ENCODE measurements at regions not wholly inside any gene's neighbourhood (a gene's known extent, or its start where the extent isn't known, plus 50 kb on each side); places are given as distances from the start of the nearest gene placed in this dataset.
"Not testable (repeated sequence)": the region's sequence is repeated elsewhere in the genome, so short reads cannot be mapped to it uniquely, and the experiment has no call there.

- H3K4me3 ChIP-seq (ENCODE audit: low read depth, low read length): not testable (repeated sequence)
These were observed 887.7 kb upstream of the CDH18 start for GRCh38 chr5:20875726-20876125.

GRCh38 chr5:20865892-20866291 is 877.9 kb upstream of the CDH18 start:
- H3K4me3 ChIP-seq (ENCODE audit: low read depth, low read length): not testable (repeated sequence)

DNA sequence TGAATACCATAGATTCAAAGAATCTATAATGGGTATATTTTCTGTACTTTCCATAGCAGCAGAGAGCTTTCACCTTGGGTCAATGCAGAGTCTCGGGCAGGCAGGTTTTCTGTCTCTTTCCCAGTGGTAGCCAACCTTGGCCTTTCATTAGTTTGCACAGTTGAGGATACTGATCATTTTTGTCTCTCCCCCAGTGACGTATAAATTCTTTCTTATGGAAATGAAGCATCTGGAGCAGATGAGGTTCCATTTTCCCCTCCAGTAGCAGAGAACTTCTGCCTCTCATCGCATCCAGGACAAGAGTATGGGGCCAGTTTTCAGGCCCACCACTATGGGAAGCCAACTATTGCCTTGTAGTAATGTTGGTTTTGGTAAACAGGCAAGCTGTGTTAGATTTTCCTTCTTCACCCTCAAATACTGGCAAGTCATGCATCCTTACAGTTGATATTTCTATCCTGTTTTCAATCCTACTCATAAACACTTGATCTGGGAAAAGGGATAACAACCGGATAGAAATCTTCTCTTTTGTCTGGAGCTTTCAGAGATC is 845.2 kb upstream of the CDH18 start:
- H3K4me3 ChIP-seq (ENCODE audit: low read depth, low read length): no peak overlapping the region

DNA sequence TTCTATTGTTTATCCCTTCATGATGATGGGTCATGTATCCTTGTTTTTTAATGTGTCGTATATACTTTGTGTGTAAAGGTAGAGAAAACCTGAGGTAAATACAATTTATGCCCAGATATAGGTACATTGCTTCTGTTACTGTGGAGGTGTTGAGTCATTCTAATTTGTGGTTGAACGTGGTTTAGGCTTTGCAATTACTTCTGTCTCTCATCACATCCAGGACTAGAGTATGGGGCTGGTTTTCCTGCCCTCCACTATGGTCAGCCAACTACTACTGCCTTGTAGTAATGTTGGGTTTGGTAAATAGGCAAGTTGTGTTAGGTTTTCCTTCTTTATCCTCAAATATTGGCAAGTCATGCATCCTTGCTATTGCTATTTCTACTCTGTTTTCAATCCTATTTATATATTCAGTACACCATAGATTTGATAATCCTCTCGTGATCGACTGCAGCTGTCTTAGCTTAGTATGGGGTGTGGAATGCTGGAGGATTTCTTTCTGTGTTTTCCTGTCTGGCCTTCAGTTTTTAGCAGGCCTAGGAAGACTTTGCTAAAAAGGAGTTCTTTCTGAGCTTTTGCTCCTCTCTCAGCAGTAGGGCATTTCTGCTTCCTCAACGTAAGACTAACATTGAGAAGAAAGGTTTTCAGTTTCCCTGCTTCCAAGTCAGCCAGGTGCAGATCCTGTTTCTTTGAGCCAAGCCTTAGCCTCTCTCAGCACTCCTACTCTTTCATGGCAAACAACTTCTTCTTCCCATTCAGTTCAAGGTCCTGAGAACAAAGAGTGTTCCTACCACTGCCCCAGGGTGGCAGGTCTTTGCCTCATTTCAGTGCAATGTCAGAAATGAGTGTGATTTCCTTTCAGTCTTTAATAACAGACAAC is 844.4 kb upstream of the CDH18 start:
- no peak overlapping the region for H3K4me3 ChIP-seq (ENCODE audit: low read depth, low read length)

DNA sequence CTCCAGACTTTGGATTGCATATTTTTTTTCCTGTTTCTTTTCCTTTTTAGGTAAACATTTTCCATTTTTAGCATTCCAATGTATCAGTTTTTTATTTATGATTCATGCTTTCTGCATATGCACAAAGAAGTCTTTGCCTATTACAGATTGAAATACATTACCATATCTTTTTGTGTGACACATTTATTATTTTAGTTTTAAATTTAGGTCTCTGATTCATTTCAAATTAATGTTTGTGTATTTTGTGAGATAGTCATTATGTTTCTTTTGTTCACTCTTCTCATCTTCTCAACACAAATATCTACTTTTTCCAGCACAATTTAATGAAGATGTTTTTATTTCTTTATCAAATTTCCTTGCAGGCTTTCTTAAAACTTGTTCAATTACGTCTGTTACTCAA is 838.0 kb upstream of the CDH18 start:
- H3K4me3 ChIP-seq (ENCODE audit: low read depth, low read length): not testable (repeated sequence)

DNA sequence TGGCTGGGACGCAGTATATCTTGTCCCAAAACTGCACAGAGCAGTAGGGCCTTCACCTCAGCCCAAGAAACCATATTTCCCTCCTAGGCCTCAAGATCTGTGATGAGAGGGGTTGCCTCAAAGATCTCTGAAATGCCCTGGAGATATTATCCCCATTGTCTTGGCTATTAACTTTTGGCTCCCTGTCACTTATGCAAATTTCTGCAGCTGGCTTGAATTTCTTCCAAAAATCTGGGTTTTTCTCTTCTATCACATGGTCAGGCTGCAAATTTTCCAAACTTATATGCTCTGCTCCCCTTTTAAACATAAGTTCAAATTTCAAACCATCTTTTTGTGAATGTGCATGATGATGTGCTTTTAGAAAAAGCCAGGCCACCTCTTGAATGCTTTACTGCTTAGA is 809.2 kb upstream of the CDH18 start:
- not testable (repeated sequence) for H3K4me3 ChIP-seq (ENCODE audit: low read depth, low read length)

- H3K4me3 ChIP-seq (ENCODE audit: low read depth, low read length): not testable (repeated sequence)
These were observed 796.8 kb upstream of the CDH18 start for GRCh38 chr5:20784755-20785154.

DNA sequence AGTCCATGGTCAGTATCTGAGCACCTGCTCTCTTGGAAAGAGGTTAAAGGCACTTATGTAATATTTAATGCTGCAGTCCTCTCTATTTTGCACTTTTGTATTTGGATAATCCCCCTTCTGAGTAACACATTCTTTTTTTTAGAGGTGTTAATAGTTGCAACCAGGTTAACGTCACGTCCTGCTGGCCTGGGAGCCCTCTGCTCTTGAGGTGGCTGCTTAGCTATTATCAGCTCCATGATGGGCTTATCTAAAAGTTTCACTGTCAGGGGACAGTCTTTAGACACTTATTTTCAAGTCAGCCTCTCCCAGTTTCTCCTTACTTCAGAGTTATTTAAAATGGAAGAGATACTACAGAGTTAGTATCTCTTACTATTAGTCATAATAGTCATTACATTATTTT is 795.5 kb upstream of the CDH18 start:
- H3K4me3 ChIP-seq (ENCODE audit: low read depth, low read length): not testable (repeated sequence)

DNA sequence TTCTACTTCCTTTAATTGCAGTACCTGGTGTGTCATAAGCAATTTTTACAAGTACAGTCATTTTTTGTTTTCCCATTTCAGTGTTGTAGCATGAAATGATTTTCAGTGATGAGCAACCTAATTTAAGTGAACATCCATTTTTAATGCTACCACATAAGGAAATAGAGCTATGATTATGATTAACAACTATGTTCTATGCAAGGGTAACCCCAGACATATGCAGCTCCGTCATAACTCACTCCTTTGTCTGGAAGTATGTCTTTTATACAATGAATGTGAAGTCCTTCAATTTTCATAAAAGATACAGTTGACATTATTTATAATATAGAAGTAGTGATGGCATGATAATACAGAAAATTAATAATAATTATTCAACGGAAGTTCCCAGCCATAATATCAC is 783.3 kb upstream of the CDH18 start:
- H3K4me3 ChIP-seq (ENCODE audit: low read depth, low read length): not testable (repeated sequence)

DNA sequence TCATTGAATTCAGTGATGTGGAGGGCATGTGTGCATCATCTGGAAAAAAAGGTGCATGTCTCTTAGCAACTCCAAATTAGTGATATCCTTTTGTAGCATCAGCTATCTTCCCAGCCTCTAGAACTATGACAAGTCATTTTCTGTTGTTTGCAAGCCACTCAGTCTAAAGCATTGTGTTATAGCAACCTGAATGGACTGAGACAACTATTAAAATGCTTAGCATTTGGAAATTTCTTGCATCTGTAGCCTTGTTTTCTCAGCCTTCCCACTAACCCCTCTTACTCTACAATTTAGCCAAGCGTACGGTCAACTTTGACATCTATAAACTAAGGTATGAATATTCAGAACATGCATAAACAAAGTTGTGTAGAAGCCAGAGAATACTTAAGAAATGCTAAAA is 777.1 kb upstream of the CDH18 start:
- H3K4me3 ChIP-seq (ENCODE audit: low read depth, low read length): not testable (repeated sequence)

GRCh38 chr5:20759459-20759858 is 771.5 kb upstream of the CDH18 start:
- H3K4me3 ChIP-seq (ENCODE audit: low read depth, low read length): not testable (repeated sequence)

- H3K4me3 ChIP-seq (ENCODE audit: low read depth, low read length): not testable (repeated sequence)
These were observed 764.2 kb upstream of the CDH18 start for GRCh38 chr5:20752179-20752578.

GRCh38 chr5:20735715-20736114 is 747.7 kb upstream of the CDH18 start:
- not testable (repeated sequence) for H3K4me3 ChIP-seq (ENCODE audit: low read depth, low read length)

GRCh38 chr5:20732223-20732622 is 744.2 kb upstream of the CDH18 start:
- not testable (repeated sequence) for H3K4me3 ChIP-seq (ENCODE audit: low read depth, low read length)

DNA sequence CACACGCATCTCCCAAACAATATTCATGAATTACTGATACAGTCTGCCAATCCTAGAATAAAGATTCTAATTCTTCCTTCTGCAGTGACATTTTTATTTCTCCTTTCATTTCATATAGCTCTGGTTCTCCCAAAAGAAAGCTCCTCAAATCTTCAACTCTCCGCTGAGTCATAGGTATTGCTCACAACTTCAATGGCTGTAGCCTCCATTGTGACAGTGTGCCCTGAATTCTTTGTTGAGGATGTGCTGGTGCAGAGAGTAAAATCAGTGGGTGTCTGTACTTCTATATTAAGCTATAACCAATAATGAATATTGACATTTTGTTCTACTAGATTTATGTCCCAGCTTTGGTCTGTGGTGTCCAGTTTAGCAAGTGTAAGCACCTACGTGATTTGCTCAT is 733.3 kb upstream of the CDH18 start:
- H3K4me3 ChIP-seq (ENCODE audit: low read depth, low read length): not testable (repeated sequence)

DNA sequence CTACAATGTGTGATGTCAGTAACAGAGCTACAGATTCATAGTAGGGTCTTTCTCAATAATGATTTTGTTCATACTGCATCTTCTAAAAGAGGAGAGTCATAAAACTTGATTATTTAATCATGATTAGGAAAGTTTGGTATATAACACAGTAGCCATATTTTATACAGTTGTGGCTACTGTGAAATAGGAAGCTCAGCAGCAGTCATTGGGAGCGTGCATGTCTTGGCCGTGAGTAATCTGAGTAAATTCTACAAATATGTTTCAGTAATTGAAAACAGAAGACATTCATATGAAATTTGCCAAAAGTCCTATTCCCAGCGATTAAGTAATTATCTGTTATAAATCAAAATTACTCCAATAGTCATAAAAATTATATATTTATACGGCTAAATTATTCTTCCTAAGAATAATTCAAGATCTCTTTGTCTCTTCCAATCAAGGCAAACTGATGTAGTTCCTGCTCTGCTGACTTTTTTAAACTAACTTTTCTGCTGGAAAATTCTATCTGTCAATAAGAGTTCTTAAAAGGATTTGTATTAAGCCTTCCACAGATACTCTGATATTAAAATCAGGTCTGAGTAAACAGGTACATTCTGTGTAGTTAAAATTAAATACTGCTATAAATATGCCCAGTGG is 723.6 kb upstream of the CDH18 start:
- H3K4me3 ChIP-seq (ENCODE audit: low read depth, low read length): not testable (repeated sequence)

DNA sequence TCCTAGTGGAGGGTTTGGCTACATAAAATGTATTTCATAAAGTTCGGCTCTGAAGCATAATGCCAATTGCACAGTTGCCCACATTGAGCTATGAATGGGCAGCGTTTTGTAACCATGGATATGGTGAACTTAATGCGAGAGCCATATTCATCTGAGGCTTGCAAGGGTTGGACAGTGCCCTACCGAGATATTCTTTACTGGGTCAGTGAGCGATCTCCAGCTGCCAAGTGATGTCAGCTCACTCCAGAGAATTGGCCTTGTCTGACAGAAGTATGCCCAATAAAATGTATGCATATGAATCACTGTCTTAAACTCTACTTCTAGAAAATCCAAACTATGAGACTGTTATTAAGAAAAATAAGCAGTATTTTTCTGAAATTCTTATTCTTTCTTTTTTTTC is 719.6 kb upstream of the CDH18 start:
- not testable (repeated sequence) for H3K4me3 ChIP-seq (ENCODE audit: low read depth, low read length)

GRCh38 chr5:20694121-20694520 is 706.1 kb upstream of the CDH18 start:
- no peak overlapping the region for H3K4me3 ChIP-seq (ENCODE audit: low read depth, low read length)

DNA sequence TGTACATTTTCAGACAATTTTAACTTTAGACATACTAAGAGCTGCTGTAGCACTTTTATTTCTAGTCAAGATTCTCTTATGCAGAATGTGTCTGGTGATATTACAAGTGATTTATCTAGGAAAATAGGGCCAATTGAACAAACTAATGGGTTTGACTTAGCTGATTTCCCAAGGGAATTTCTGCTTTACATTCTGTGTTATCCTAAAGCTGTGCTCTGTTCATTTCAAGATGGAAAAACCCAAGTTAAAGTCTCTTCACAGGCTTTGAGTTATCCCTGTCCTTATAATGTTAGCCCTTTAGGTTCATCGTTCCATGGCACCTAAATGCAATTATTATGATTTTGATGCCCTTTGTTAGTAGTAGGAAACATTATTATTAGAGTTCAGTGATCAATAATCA is 704.9 kb upstream of the CDH18 start:
- H3K4me3 ChIP-seq (ENCODE audit: low read depth, low read length): no peak overlapping the region

DNA sequence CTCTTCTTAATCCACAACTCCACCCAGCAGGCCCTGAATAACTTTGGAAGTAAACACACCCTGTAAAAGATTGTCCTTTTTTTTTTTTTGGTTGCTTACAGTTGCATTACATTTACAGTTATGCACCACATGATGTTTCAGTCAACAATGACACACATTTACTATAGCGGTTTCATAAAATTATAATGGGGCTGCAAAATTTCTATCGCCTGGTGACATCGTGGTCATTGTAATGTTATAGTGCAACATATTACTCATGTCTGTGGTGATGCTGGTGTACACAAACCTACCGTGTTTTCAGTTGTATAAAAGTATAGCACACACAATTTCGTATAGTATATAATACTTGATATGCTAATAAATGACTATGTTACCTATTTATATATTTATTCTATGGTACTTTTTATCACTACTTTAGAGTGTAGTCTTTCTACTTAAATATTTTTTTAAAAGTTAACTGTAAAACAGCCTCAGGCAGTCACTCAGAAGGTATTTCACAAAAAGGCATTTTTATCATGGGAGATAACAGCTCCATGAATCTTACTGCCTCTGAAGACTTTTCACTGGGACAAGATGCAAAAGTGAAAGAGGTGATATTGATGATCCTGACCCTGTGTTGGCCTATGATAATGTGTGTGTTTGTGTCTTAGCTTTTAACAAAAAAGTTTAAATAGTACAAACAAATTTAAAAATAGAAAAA is 695.4 kb upstream of the CDH18 start:
- no peak overlapping the region for H3K4me3 ChIP-seq (ENCODE audit: low read depth, low read length)

DNA sequence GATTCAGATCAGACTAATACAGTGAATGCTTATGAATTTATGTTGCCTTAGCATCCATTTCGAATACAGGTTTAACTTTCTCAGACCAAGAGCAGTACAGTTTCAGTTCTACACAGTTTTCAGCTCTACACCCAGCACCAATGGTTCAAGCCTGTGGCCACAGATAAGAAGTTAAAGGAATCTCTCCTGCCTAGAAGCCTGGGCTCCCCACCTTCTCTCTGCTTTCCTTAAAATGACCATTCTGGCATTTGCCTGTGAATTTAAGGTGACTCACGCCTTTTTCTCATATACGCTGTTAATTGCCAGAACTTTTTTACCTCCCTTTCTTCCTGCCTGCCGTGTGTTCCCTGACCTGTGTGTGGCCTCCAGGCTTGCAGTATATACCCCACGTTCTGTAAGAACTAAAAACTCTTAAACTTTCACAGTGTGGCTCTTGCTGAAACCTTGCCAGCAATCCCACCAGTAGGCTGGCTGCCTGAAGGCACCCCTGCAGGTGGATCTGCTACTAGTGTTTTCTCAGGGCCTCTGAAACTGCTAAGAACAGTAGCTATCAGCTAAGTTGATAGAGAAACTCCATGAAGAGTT is 692.8 kb upstream of the CDH18 start:
- no peak overlapping the region for H3K4me3 ChIP-seq (ENCODE audit: low read depth, low read length)
